ENCODE measurements at regions not wholly inside any gene's neighbourhood (a gene's known extent, or its start where the extent isn't known, plus 50 kb on each side); places are given as distances from the start of the nearest gene placed in this dataset.

GRCh38 chr1:189350983-189351616 is 1126.6 kb downstream of the BRINP3 start:
- no peak for DNase-seq (ENCODE audit: low read depth)
- H3K4me3 ChIP-seq (ENCODE audit: low read depth, low read length) = no peak overlapping the region
- no peak for TF ChIP-seq CTCF (conservative IDR thresholded peaks at IDR 0.05; ENCODE audit: low read depth, low read length)

DNA sequence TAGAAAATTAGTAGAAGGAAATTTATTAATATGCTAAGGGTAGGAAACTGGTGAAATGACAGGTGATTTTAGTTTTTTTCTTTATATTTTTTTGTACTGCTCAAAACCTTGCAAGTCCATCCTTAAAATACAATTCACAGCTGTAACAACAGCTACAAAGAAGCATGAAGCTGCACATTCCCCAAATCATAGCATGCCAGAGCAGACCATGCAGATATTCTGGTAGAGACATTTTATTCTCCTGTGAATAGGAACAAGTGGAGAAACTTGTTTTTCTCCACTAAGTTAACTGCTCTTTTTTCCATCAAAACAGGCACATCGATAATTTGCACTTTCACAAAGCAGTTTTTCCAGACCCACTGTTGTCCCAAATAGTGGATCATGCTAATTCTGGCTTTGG is 1125.7 kb downstream of the BRINP3 start:
- DNase-seq (ENCODE audit: low read depth) = no peak
- no peak for TF ChIP-seq CTCF (conservative IDR thresholded peaks at IDR 0.05; ENCODE audit: low read depth, low read length)

DNA sequence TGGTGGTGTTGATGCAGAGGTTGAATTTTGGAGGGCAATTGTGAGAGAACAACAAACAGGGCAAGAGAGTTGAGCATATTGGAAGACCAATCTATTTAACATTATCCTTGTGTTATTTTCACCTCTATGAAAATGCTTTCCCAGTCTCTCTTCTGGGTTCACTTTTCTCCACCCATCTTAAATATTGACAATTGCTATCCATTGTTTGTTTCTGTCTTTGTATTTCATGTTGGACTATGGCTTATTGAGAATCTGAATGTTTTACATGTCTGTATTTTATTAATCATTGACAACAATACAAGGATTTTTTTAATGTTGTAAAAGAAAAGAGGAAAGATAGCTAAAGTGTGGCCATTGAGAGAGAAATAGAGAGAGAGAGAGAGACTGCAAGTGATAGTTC is 1121.5 kb downstream of the BRINP3 start:
- DNase-seq (ENCODE audit: low read depth) = no peak
- no peak overlapping the region for H3K4me3 ChIP-seq (ENCODE audit: low read depth, low read length)
- TF ChIP-seq CTCF (conservative IDR thresholded peaks at IDR 0.05; ENCODE audit: low read depth, low read length) = no peak

More for the DNA sequence above, 1125.7 kb downstream of the BRINP3 start:
- H3K4me3 ChIP-seq (ENCODE audit: low read depth, low read length) = no peak overlapping the region

- no peak for TF ChIP-seq CTCF (conservative IDR thresholded peaks at IDR 0.05; ENCODE audit: low read depth, low read length)
- H3K4me3 ChIP-seq (ENCODE audit: low read depth, low read length) = no peak overlapping the region
- DNase-seq (ENCODE audit: low read depth) = no peak
Observed at GRCh38 chr1:189357317-189357716, 1120.3 kb downstream of the BRINP3 start.

GRCh38 chr1:189369612-189370011 is 1108.1 kb downstream of the BRINP3 start:
- no peak overlapping the region for H3K4me3 ChIP-seq (ENCODE audit: low read depth, low read length)
- DNase-seq (ENCODE audit: low read depth) = no peak
- no peak for TF ChIP-seq CTCF (conservative IDR thresholded peaks at IDR 0.05; ENCODE audit: low read depth, low read length)

- no peak for TF ChIP-seq CTCF (conservative IDR thresholded peaks at IDR 0.05; ENCODE audit: low read depth, low read length)
- no peak overlapping the region for H3K4me3 ChIP-seq (ENCODE audit: low read depth, low read length)
- DNase-seq (ENCODE audit: low read depth) = no peak
Observed at GRCh38 chr1:189374816-189375215, 1102.8 kb downstream of the BRINP3 start.

GRCh38 chr1:189405419-189405818 is 1072.2 kb downstream of the BRINP3 start:
- no peak for TF ChIP-seq CTCF (conservative IDR thresholded peaks at IDR 0.05; ENCODE audit: low read depth, low read length)
- no peak for DNase-seq (ENCODE audit: low read depth)
- H3K4me3 ChIP-seq (ENCODE audit: low read depth, low read length) = no peak overlapping the region

Data from choroid plexus epithelial cell (primary cell).